ENCODE measurements at regions not wholly inside any gene's neighbourhood (a gene's known extent, or its start where the extent isn't known, plus 50 kb on each side); places are given as distances from the start of the nearest gene placed in this dataset.

DNA sequence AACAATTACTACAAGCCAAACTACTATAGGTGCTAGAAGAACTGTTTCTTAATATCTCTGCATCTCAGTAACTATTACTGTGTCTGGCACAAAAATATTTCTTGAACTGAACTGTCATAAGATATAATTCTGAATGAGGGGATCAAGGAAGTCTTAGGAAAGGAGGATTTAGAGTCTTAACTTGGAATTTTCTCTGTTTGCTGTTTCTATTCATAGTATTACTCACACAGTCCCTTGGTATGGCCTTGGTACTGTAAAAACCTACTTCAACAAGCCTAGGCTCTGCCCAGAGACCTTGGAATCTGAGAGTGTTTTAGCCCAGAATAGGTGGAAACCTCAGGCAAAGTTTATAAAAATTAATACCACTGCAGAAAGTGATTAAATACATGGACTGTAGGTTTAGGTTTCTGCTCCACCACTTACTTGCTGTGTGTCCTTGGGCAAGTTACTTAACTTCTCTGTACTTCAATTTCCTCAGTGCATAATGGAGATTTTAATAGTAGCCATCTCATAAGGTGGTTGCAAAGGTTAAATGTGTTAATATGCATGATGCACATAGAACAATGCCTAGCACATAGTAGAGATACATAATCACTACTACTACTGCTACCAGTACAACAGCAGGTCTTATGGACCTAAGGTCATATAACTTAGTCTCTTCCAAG is 87.4 kb upstream of the NFIA start:
- TF ChIP-seq, protein P1, sequence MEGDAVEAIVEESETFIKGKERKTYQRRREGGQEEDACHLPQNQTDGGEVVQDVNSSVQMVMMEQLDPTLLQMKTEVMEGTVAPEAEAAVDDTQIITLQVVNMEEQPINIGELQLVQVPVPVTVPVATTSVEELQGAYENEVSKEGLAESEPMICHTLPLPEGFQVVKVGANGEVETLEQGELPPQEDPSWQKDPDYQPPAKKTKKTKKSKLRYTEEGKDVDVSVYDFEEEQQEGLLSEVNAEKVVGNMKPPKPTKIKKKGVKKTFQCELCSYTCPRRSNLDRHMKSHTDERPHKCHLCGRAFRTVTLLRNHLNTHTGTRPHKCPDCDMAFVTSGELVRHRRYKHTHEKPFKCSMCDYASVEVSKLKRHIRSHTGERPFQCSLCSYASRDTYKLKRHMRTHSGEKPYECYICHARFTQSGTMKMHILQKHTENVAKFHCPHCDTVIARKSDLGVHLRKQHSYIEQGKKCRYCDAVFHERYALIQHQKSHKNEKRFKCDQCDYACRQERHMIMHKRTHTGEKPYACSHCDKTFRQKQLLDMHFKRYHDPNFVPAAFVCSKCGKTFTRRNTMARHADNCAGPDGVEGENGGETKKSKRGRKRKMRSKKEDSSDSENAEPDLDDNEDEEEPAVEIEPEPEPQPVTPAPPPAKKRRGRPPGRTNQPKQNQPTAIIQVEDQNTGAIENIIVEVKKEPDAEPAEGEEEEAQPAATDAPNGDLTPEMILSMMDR (IDR thresholded peaks at IDR 0.05; ENCODE audit: insufficient read depth, low read length, poor library complexity, severe bottlenecking) = no peak
- TF ChIP-seq EZH2phosphoT487 (conservative IDR thresholded peaks at IDR 0.05; ENCODE audit: low read length) = no peak

All from SU-DHL-6 (cell line).